Kidney (tissue), 13 donors: ENCODE measurements at regions not wholly inside any gene's neighbourhood (a gene's known extent, or its start where the extent isn't known, plus 50 kb on each side); places are given as distances from the start of the nearest gene placed in this dataset.

Experiments
- DNase-seq, 5 donors: peaks; one replicate each; pipeline ENCODE4 v3.0.0-alpha.2; 2013 to 2020
- FAIRE-seq: peaks from 2 replicates; lab custom pipeline; 2012; peaks lifted over from hg19 to GRCh38; lab: Jason Lieb, UNC
- H3K27ac ChIP-seq, 2 donors: one replicate each; pipeline ENCODE4 v1.7.0; 2013; ENCODE audit warnings: low read depth in 2 of 2, low read length in 2 of 2, inconsistent platforms in 1 of 2
- H3K27me3 ChIP-seq: one replicate; pipeline ENCODE4 v1.7.1; 2013; ENCODE audit warnings: low read length, inconsistent platforms; ENCODE audit not compliant: control insufficient read depth, insufficient read depth
- H3K36me3 ChIP-seq, 3 donors: one replicate each; pipeline versions ENCODE4 v1.7.0 to v1.7.1; 2013; ENCODE audit warnings: low read length in 3 of 3, control low read depth in 1 of 3, inconsistent platforms in 1 of 3; ENCODE audit not compliant: insufficient read depth in 3 of 3, control insufficient read depth in 2 of 3
- H3K4me1 ChIP-seq, 3 donors: one replicate each; pipeline versions ENCODE4 v1.7.0 to v1.7.1; 2013; ENCODE audit warnings: low read length in 3 of 3, inconsistent platforms in 1 of 3, low read depth in 1 of 3; ENCODE audit not compliant: control insufficient read depth in 2 of 3, insufficient read depth in 2 of 3
- H3K4me3 ChIP-seq, 3 donors: one replicate each; pipeline versions ENCODE4 v1.7.0 to v1.8.1; 2013; ENCODE audit warnings: low read length in 3 of 3, control low read depth in 1 of 3, inconsistent platforms in 1 of 3
- H3K9ac ChIP-seq, 3 donors: one replicate each; pipeline versions ENCODE4 v1.7.0 to v1.7.1; 2013; ENCODE audit warnings: low read length in 3 of 3, control low read depth in 1 of 3, inconsistent platforms in 1 of 3
- H3K9me3 ChIP-seq, 3 donors: one replicate each; pipeline versions ENCODE4 v1.7.0 to v1.7.1; 2013; ENCODE audit warnings: low read length in 3 of 3, control low read depth in 1 of 3, inconsistent platforms in 1 of 3; ENCODE audit not compliant: control insufficient read depth in 2 of 3, insufficient read depth in 1 of 3
- intact Hi-C: fragments of 100-400 bp; cut with DNase I; formaldehyde crosslinking; loops from one replicate; pipeline ENCODE4 v1.11.1; 2022
- TF ChIP-seq, protein P1 (sequence below): IDR thresholded peaks from 3 replicates; pipeline ENCODE4 v1.5.1; 2012; ENCODE audit warnings: mild to moderate bottlenecking, moderate library complexity, borderline replicate concordance; ENCODE audit not compliant: insufficient read depth; ENCODE audit errors: extremely low read depth
- donor health status: control.
- donor health status: control.
- donor health status: control.
- donor health status: control.
- donor health status: control.
- donor health status: DM: yes; HTN: yes; CAD: no.
- donor health status: Normal renal cell carcinoma (clear cell type).

DNA sequence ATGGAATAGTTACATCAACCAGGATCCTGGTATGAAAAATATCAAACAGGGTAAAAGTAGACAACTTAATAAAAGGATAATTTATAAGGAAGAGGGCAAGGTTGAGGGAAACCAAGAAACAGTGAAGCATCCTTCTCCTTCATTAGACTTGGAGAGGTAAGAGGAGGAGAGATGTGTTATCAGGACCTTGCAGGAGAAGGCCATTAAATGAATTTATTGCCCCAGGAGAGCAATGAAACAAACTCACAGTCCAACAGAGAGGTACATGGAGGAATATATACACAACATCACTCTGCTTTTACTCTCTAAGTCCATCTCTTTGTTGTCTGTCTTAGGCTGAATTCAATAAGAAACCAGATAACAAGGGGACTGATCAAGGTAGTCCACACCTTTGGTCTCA, 966.2 kb downstream of the SORCS1 start:
- intact Hi-C loops: no loop called here
- no peaks in the 10 kb centered on the region for H3K4me1 ChIP-seq
- TF ChIP-seq, protein P1, sequence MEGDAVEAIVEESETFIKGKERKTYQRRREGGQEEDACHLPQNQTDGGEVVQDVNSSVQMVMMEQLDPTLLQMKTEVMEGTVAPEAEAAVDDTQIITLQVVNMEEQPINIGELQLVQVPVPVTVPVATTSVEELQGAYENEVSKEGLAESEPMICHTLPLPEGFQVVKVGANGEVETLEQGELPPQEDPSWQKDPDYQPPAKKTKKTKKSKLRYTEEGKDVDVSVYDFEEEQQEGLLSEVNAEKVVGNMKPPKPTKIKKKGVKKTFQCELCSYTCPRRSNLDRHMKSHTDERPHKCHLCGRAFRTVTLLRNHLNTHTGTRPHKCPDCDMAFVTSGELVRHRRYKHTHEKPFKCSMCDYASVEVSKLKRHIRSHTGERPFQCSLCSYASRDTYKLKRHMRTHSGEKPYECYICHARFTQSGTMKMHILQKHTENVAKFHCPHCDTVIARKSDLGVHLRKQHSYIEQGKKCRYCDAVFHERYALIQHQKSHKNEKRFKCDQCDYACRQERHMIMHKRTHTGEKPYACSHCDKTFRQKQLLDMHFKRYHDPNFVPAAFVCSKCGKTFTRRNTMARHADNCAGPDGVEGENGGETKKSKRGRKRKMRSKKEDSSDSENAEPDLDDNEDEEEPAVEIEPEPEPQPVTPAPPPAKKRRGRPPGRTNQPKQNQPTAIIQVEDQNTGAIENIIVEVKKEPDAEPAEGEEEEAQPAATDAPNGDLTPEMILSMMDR: no peak
- no peaks in the 10 kb centered on the region for H3K27me3 ChIP-seq
- no peak overlapping the region for H3K4me3 ChIP-seq
- no peaks in the 10 kb centered on the region for H3K9me3 ChIP-seq
- H3K27ac ChIP-seq: no peak overlapping the region
- FAIRE-seq (no peak), DNase-seq (no peak)
- H3K9ac ChIP-seq: no peak overlapping the region
- H3K36me3 ChIP-seq: no peaks in the 10 kb centered on the region

DNA sequence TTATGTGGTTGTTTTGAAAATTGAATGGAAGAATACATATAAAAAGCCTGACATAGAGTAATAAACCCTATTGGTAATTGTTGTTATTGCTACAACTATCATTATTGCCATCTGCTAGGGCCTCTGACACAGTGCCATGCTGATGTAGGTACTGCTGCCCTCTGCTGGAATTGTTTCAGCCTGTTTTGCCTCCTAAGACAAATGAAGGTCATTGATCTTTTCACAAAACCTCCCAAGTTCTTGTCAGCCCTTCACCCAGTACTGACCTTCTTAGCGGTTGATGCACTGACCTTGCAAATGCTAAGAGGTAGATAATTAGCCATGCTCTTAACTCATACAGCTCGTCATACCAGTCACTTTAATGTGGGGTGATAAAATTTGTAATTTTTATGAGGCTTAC, 975.2 kb downstream of the SORCS1 start:
- no peak overlapping the region for H3K9ac ChIP-seq
- intact Hi-C loops: no loop called here
- no peaks in the 10 kb centered on the region for H3K4me1 ChIP-seq
- H3K4me3 ChIP-seq: no peak overlapping the region
- no peaks in the 10 kb centered on the region for H3K36me3 ChIP-seq
- H3K27ac ChIP-seq: no peak overlapping the region
- no peaks in the 10 kb centered on the region for H3K27me3 ChIP-seq
- TF ChIP-seq, protein P1: peak; percentile 14
- H3K9me3 ChIP-seq: no peaks in the 10 kb centered on the region
- FAIRE-seq (no peak), DNase-seq (peak in 3 of 5 donors; percentile 15 to 51 (median 47))

DNA sequence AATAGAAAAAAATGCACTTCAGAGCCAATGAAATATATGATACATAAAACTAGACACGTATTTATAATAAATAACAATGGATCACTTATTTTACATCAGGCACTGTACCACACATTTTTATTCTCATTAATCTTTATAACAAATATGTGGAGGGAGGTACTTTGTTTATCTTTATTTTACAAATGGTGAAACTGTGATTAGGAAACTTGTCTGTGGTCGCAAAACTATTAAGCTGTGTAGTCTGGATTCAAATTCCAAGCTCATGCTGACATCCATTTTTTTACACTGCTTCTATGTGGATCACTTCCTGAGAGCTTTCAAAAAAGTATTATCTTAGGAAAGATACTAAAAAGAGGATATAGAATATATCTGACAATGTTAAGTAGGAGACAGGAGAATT, 978.6 kb downstream of the SORCS1 start:
- Histone ChIP-seq H3K9ac (no peak overlapping the region), H3K9me3 (no peaks in the 10 kb centered on the region), H3K27me3 (no peaks in the 10 kb centered on the region), H3K27ac (no peak overlapping the region), H3K4me1 (peaks cover 0 to 4% (median 0%) of the 10 kb centered on the region in 3 donors), H3K36me3 (no peaks in the 10 kb centered on the region), H3K4me3 (no peak overlapping the region)
- TF ChIP-seq, protein P1: no peak
- DNase-seq (no peak), FAIRE-seq (no peak)
- intact Hi-C loops: no loop called here

- no peaks in the 10 kb centered on the region for H3K9me3 ChIP-seq
- H3K4me3 ChIP-seq: no peak overlapping the region
- DNase-seq: peak in 2 of 5 donors; percentile 29 to 59
- intact Hi-C loops: no loop called here
- no peak overlapping the region for H3K27ac ChIP-seq
- no peaks in the 10 kb centered on the region for H3K27me3 ChIP-seq
- H3K9ac ChIP-seq: no peak overlapping the region
- H3K36me3 ChIP-seq: no peaks in the 10 kb centered on the region
- no peak for FAIRE-seq
- H3K4me1 ChIP-seq: peaks cover 0 to 4% (median 0%) of the 10 kb centered on the region in 3 donors
- TF ChIP-seq, protein P1: no peak
Observed at GRCh38 chr10:106183041-106183440, 981.5 kb downstream of the SORCS1 start.
